ENCODE measurements at regions not wholly inside any gene's neighbourhood (a gene's known extent, or its start where the extent isn't known, plus 50 kb on each side); places are given as distances from the start of the nearest gene placed in this dataset.

- no peak overlapping the region for H3K9ac ChIP-seq (ENCODE audit: low read length)
- no peak for TF ChIP-seq EZH2 (optimal IDR thresholded peaks at IDR 0.05; ENCODE audit: low read depth, low read length)
- TF ChIP-seq CTCF (IDR thresholded peaks at IDR 0.05; ENCODE audit: low read length), result no peak
- no peak for TF ChIP-seq EZH2phosphoT487 (IDR thresholded peaks at IDR 0.05; ENCODE audit: low read length)
- H3K79me2 ChIP-seq (ENCODE audit: low read length), result no peaks in the 10 kb centered on the region
- H3K27ac ChIP-seq (ENCODE audit: low read length), result no peak overlapping the region
- H3K9me3 ChIP-seq (replicated peaks; ENCODE audit: insufficient read depth, low read length), result no peaks in the 10 kb centered on the region
- H2AFZ ChIP-seq (ENCODE audit: low read length), result no peak overlapping the region
- no peak for DNase-seq
- H4K20me1 ChIP-seq (ENCODE audit: insufficient read depth, low read length), result no peaks in the 10 kb centered on the region
- H3K4me3 ChIP-seq (ENCODE audit: low read length), result no peak overlapping the region
- no peaks in the 10 kb centered on the region for H3K9me2 ChIP-seq (replicated peaks; ENCODE audit: insufficient read depth, low read length)
- H3F3A ChIP-seq (ENCODE audit: insufficient read depth, low read length), result no peaks in the 10 kb centered on the region
- H3K36me3 ChIP-seq (replicated peaks; ENCODE audit: insufficient read depth, low read length), result no peaks in the 10 kb centered on the region
- H3K27me3 ChIP-seq (replicated peaks; ENCODE audit: insufficient read depth, low read length), result no peaks in the 10 kb centered on the region
- H3K4me1 ChIP-seq (ENCODE audit: low read length), result no peaks in the 10 kb centered on the region
- no peak overlapping the region for H3K4me2 ChIP-seq (ENCODE audit: low read depth, low read length)
These were observed 143.3 kb upstream of the SMLR1 start for GRCh38 chr6:130683761-130684517.

GRCh38 chr6:130692659-130693058, 134.5 kb upstream of the SMLR1 start:
- no peak for TF ChIP-seq EZH2 (optimal IDR thresholded peaks at IDR 0.05; ENCODE audit: low read depth, low read length)
- no peak for TF ChIP-seq CTCF (IDR thresholded peaks at IDR 0.05; ENCODE audit: low read length)
- no peak for TF ChIP-seq EZH2phosphoT487 (IDR thresholded peaks at IDR 0.05; ENCODE audit: low read length)
- no peaks in the 10 kb centered on the region for H3K4me1 ChIP-seq (ENCODE audit: low read length)
- H3K4me2 ChIP-seq (ENCODE audit: low read depth, low read length), result no peak overlapping the region
- H3F3A ChIP-seq (ENCODE audit: insufficient read depth, low read length), result no peaks in the 10 kb centered on the region
- no peak overlapping the region for H3K9ac ChIP-seq (ENCODE audit: low read length)
- no peaks in the 10 kb centered on the region for H4K20me1 ChIP-seq (ENCODE audit: insufficient read depth, low read length)
- H2AFZ ChIP-seq (ENCODE audit: low read length), result no peak overlapping the region
- no peak overlapping the region for H3K27ac ChIP-seq (ENCODE audit: low read length)
- no peak for DNase-seq
- no peaks in the 10 kb centered on the region for H3K9me3 ChIP-seq (replicated peaks; ENCODE audit: insufficient read depth, low read length)
- H3K4me3 ChIP-seq (ENCODE audit: low read length), result no peak overlapping the region
- no peaks in the 10 kb centered on the region for H3K9me2 ChIP-seq (replicated peaks; ENCODE audit: insufficient read depth, low read length)
- H3K27me3 ChIP-seq (replicated peaks; ENCODE audit: insufficient read depth, low read length), result no peaks in the 10 kb centered on the region
- H3K79me2 ChIP-seq (ENCODE audit: low read length), result no peaks in the 10 kb centered on the region
- no peaks in the 10 kb centered on the region for H3K36me3 ChIP-seq (replicated peaks; ENCODE audit: insufficient read depth, low read length)

GRCh38 chr6:130693944-130694343, 133.3 kb upstream of the SMLR1 start:
- TF ChIP-seq EZH2phosphoT487 (IDR thresholded peaks at IDR 0.05; ENCODE audit: low read length) (no peak), EZH2 (optimal IDR thresholded peaks at IDR 0.05; ENCODE audit: low read depth, low read length) (no peak), CTCF (IDR thresholded peaks at IDR 0.05; ENCODE audit: low read length) (no peak)
- Histone ChIP-seq H3K79me2 (ENCODE audit: low read length) (no peaks in the 10 kb centered on the region), H3K4me2 (ENCODE audit: low read depth, low read length) (no peak overlapping the region), H3K9me2 (replicated peaks; ENCODE audit: insufficient read depth, low read length) (no peaks in the 10 kb centered on the region), H3K4me3 (ENCODE audit: low read length) (no peak overlapping the region), H3K9ac (ENCODE audit: low read length) (no peak overlapping the region), H3F3A (ENCODE audit: insufficient read depth, low read length) (no peaks in the 10 kb centered on the region), H2AFZ (ENCODE audit: low read length) (no peak overlapping the region), H3K4me1 (ENCODE audit: low read length) (no peaks in the 10 kb centered on the region), H3K27me3 (replicated peaks; ENCODE audit: insufficient read depth, low read length) (no peaks in the 10 kb centered on the region), H3K9me3 (replicated peaks; ENCODE audit: insufficient read depth, low read length) (no peaks in the 10 kb centered on the region), H3K27ac (ENCODE audit: low read length) (no peak overlapping the region), H4K20me1 (ENCODE audit: insufficient read depth, low read length) (no peaks in the 10 kb centered on the region), H3K36me3 (replicated peaks; ENCODE audit: insufficient read depth, low read length) (no peaks in the 10 kb centered on the region)
- no peak for DNase-seq

Measured in MM.1S (cell line).